Upper lobe of left lung (tissue), 4 donors: ENCODE measurements at regions not wholly inside any gene's neighbourhood (a gene's known extent, or its start where the extent isn't known, plus 50 kb on each side); places are given as distances from the start of the nearest gene placed in this dataset.

Experiments used
- POLR2A ChIP-seq, 4 donors: fragments of 450-650 bp; IDR thresholded peaks; one replicate each; pipeline ENCODE4 v1.5.1; 2016 to 2017; ENCODE audit warnings: antibody characterized with exemption in 4 of 4, mild to moderate bottlenecking in 2 of 4
- POLR2AphosphoS5 ChIP-seq, 2 donors: sonication (generic); formaldehyde crosslinking; IDR thresholded peaks; one replicate each; pipeline ENCODE4 v1.5.1; 2017; ENCODE audit warnings: antibody characterized with exemption in 2 of 2

DNA sequence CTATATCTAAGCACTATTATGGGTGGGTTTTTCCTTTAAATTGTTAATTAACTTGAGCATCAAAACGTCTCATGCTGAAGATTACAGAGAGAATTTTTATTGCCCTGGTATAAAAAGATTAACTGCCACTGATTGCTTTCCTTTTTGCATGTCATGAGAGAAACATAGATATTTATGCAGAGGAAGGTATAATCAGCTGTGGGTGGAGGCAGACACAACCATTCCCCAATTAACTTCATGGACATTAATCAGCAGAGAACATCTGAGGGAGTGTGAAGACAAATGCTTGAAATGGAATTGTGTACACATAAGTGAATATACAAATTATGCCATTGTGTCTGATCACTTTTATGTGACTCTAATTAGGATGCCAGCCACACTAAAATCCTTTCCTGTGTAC lies 115.2 kb upstream of the CPHXL start:
- no peak for TF ChIP-seq POLR2A (IDR thresholded peaks at IDR 0.05)
- no peak for TF ChIP-seq POLR2AphosphoS5 (IDR thresholded peaks at IDR 0.05)
